Erythroblast (primary cell): ENCODE measurements at regions not wholly inside any gene's neighbourhood (a gene's known extent, or its start where the extent isn't known, plus 50 kb on each side); places are given as distances from the start of the nearest gene placed in this dataset.

Experiments used
- GATA1 ChIP-seq: IDR thresholded peaks from 2 replicates; pipeline ENCODE4 v1.6.1; 2011; ENCODE audit warnings: low read depth, mild to moderate bottlenecking, control low read depth, low read length, moderate library complexity
- POLR2A ChIP-seq: IDR thresholded peaks from 2 replicates; pipeline ENCODE4 v1.6.1; 2011; ENCODE audit warnings: mild to moderate bottlenecking, low read length

DNA sequence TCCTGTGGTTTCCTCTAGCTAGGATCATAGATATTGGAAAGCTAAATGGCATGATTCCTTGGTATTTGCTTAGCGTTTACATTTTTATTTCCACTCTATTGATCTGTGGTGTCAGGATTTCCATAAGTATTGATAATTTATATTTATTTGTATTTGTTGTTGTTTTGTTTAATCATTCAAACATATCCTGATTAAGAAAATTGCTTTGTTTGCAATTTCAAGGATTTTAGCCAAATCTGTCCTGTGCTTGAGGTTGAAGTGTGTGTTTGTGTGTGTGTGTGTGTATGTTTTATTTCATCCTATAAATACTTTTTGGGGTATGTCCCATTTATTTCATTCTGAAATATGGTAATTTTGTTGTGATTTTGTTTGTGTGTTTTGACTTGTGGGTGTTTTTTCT, 1884.1 kb upstream of the CDH6 start:
- TF ChIP-seq POLR2A (no peak), GATA1 (no peak)
